ENCODE measurements at regions not wholly inside any gene's neighbourhood (a gene's known extent, or its start where the extent isn't known, plus 50 kb on each side); places are given as distances from the start of the nearest gene placed in this dataset.

- DNase-seq = no peak
Measured at GRCh38 chr1:214935258-214935657, 147.3 kb upstream of the KCNK2 start.

DNA sequence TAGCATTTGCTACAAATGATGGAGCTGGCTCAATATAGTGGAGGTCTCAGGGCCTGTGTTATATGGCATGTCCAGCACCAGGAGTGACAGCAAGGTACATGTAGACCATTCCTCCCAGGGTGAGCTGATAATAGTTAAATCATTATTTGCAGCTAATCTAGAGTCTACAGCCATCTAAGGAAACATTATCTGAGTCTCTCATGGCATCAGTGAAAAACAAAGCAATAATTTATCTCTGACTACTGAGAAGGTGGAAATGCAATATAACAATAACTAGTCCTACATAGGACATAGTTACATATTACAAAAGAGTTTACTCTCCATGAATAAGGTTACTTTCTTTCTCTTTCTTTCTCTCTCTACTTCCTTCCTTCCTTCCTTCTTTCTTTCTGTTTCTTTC, 143.4 kb upstream of the KCNK2 start:
- no peak for DNase-seq

- no peak for DNase-seq
Measured at GRCh38 chr1:214941061-214941460, 141.5 kb upstream of the KCNK2 start.

- DNase-seq = no peak
Measured at GRCh38 chr1:214943054-214943453, 139.5 kb upstream of the KCNK2 start.

DNA sequence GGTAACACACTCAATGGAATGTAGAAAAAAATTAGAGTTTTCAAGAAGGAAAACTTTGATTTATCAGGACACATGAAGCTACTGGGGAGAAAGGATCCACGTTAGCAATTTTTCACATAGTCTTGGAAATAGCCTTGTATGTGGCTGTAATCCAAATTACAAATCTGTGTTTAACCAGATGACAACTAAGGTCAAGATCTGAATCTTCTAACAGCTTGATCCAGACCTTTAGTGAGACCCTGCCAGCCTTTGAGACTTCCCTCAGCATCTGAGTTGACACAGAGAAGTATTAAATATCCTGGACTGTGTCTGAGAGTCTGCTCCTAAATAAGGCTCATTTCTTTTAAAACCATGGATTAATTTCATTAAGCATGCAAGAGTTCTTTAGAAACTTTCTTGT, 135.9 kb upstream of the KCNK2 start:
- DNase-seq = no peak

GRCh38 chr1:214952648-214953047, 129.9 kb upstream of the KCNK2 start:
- no peak for DNase-seq

- DNase-seq = no peak
Measured at GRCh38 chr1:214953901-214954616, 128.5 kb upstream of the KCNK2 start.

GRCh38 chr1:214954617-214954949, 128.0 kb upstream of the KCNK2 start:
- DNase-seq = no peak

- no peak for DNase-seq
Measured at GRCh38 chr1:214957330-214958137, 125.0 kb upstream of the KCNK2 start.

DNA sequence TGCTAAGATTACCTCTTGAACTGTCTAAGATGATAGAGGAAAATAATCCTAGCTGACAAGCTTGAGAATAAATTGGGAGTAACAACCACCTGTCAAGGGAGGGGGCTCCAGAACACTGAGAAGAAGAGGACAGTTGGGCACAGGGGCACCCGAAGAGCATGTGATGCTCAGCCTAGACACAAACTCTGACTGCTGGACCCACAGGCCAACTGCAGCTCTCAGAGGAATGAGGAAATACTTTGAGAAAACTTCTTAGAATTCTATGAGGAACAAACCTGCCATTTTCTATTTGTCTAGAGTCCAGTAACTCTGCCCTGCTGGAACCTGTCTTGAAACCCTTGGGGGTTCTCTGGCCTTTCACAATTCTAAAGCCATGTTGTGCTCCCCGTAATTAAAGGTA, 124.1 kb upstream of the KCNK2 start:
- DNase-seq = no peak

DNA sequence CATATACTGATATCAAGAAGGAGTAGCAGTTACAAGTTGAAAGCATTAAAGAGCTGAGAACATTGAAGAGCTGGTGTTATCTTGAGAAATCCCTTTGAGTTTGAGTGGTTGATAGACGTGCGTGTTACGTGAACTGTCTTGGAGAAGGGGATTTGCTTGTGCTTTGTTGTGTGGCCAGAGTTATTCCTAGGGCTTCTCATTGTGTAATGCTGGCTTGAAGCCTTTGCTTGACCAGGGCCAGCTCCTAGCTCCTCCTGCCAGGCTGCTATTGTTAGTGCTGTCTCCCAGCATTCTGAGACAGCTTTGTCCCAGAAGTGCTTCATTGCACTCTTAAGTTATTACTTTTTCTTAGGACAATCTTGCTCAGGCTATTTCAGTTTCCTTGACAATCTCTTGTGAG, 116.2 kb upstream of the KCNK2 start:
- no peak for DNase-seq

- no peak for DNase-seq
Measured at GRCh38 chr1:214967865-214968575, 114.5 kb upstream of the KCNK2 start.

GRCh38 chr1:214970016-214970415, 112.5 kb upstream of the KCNK2 start:
- no peak for DNase-seq

- no peak for DNase-seq
Measured at GRCh38 chr1:214971071-214971470, 111.5 kb upstream of the KCNK2 start.

DNA sequence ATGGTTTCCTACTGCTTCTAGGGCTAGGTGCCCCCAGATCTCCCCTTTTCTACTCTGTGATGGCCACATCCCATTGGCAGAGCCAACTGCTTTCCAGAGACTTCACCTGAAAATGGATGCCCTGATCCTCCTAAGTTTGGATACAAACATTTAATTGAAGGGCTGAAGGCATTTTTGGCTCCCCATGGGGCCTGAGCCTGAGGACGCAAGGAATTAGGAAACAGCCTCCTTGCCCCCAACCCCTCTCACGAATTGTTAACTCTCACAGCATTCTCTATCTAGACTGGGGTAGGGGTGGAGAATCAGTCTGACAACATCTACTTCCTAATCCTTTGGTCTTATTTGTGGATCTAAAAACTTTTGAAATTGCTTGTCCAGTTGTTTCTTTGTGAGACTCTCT, 108.5 kb upstream of the KCNK2 start:
- DNase-seq = no peak

GRCh38 chr1:214976665-214977064, 105.9 kb upstream of the KCNK2 start:
- DNase-seq = no peak

- no peak for DNase-seq
Measured at GRCh38 chr1:214977110-214977509, 105.4 kb upstream of the KCNK2 start.

DNA sequence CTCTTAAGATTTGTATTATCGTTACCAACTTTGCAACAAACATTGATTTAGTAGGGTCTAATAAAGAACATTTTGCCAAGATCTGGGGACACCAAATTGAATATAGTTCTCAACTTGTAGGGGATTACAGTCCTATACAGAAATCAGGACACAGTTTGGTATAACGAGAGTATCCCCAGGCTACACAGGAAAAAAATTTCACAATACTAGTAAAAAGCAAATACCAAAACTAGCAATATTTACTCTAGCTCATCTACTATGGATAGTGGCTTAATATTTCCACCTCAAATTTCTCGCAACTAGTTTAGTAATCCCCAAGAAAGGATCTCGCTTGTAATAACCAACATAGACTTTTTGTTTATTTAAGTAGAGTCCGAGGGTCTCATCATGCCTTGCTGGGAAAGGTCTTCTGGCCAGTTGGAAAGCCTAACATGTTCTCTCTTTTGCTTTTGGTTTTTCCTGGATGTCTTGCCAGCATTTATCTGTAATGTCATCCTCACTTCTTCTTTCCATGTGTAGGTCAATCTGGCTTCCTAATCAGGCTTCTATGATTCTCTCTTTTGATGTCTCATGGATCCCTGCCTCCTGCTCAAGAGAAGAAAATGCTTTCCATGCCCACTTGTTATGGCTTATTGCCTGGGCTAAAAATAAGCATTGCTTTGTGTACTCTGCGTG, 104.7 kb upstream of the KCNK2 start:
- no peak for DNase-seq

DNA sequence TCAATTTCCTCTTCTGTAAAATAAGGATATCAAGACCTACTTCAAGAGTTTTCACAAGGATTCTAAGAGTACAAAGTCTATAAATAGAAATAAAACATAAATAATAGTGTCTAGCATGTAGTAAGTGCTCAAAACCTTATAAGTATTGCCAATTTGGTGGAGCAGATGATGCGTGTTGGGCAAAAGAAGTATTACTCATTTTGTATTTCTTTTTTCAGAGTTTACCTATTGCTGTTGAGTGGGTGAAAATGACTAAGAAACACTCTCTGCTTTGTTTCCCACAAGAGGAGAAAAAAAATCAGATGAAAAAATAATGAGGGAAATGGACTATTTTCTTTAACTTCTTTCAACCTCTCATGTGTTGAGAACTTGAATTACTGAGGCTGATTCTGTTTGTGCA, 103.3 kb upstream of the KCNK2 start:
- no peak for DNase-seq

DNA sequence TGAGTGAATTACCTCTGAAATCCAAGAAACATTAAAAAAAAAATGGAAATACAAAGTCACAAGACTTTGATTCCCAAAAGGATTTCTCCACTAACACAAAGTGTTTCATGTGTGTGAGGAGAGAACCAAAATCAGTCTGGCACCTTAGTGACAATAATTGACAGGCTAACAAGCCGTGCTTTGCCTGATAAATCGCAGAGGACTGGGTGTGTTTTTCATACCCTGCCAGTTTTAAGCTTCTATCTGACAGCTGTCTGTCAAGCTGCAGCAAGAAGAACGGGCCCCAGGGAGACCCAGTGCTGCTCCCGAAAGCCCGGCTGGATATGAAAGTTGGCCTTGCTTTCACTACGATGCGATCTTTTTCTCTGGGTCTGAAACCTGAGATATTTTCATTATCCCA, 101.6 kb upstream of the KCNK2 start:
- DNase-seq = no peak

GRCh38 chr1:214983126-214983869, 99.2 kb upstream of the KCNK2 start:
- DNase-seq = no peak

DNA sequence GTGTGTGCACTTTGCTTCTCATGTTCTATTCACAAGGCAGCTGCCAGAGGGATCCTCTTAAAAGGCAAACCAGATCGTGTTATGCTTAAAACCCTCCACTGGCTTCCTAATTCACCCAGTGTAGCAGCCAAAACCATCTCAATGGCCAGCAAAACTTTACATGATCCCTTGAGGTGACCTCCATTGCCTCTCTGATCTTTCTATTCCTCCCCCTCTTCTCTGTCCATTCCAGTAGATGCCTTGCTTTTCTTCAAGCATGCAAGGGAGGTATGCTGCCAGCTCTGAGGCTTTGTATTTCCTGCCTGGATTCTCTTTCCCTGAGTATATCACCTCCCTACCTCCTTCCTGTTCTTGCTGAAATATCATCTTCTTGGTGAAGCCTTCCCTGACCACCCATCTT, 93.2 kb upstream of the KCNK2 start:
- DNase-seq = no peak

- no peak for DNase-seq
Measured at GRCh38 chr1:214990619-214991018, 91.9 kb upstream of the KCNK2 start.

All from inflammatory macrophage (primary cell).